HG03196 (cell line): ENCODE measurements at regions not wholly inside any gene's neighbourhood (a gene's known extent, or its start where the extent isn't known, plus 50 kb on each side); places are given as distances from the start of the nearest gene placed in this dataset.
A peak's percentile ranks its signal among the peaks of the same experiment; 100 is the strongest.

Experiments used
- ATAC-seq: cut with Tn5 transposase; IDR thresholded peaks from one replicate; pipeline ENCODE4 v1.9.1; 2021; ENCODE audit not compliant: unreplicated experiment

DNA sequence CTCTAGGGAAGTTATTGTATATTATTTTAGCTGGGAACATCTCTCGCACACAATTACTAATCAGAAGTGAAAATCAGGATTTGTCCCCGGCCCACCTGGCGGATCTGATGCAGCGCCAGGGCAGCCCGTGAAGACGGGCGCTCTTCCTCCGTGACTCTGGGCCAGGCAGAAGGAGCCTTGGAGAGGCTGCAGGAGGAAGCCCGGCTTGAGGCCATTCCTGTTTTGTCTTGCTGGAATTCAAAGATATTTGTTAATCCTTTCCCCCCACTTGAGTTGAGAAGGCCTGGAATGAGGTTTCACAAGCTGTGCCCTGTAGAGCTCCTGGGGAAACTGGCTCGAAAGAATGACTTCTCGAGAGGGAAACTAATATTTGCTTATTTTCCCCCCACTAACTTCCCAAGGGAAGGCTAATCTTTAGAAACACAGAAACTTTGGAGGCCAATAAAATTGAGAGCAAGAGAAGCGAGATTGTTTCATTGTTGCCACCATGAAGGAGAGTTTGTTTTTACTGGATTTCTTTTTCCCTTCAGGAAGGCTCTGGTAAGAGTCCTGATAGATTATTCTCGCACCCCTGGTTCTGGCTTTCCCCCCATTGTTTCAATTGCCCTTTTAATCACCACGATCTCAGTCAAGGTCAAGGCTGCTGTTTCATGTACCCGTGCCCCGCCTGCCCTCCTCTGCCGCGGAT is 92.8 kb upstream of the SEPTIN5 start:
- ATAC-seq = peak; percentile 56

- peak; percentile 41 for ATAC-seq
Measured at GRCh38 chr22:19622061-19622441, 92.3 kb upstream of the SEPTIN5 start.

GRCh38 chr22:19625331-19626041 is 88.8 kb upstream of the SEPTIN5 start:
- ATAC-seq = no peak

DNA sequence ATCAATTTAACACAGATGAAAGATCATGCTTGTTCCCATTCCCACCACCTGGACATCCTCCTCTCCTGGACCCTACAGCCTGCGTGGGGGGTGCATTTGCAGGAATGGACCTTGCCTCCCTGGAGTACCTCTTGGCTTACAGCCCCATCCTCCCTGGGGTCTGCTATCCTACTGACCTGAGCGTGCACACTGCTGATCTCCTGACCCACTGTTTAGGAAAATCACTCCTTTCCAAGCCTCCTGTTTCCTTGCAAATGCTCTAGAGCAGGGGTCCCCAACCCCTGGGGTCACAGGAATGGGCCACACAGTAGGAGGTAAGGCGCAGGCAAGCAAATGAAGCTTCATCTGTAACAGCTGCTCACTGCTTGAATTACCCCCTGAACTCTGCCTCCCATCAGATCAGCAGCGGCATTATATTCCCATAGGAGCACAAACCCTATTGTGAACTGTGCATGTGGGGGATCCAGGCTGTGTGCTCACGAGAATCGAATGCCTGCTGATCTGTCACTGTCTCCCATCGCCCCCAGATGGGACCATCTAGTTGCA is 88.2 kb upstream of the SEPTIN5 start:
- ATAC-seq = no peak

DNA sequence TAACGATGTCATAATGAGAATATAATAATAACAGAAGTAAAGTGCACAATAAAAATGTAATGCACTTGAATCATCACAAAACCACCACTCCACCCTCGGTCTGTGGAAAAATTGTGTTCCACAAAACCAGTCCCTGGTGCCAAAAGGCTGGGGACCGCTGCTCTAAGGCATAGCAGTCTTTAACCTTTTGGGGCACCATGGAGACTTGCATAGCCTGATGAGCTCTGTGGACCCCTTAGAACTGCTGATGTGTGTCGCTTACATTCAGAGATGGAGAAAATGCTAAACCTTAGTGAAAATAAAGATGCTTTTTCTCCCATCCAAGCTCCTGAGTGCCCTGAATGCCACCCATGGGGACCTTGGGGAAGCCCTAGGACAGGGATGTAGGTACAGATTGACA is 87.6 kb upstream of the SEPTIN5 start:
- ATAC-seq = no peak

DNA sequence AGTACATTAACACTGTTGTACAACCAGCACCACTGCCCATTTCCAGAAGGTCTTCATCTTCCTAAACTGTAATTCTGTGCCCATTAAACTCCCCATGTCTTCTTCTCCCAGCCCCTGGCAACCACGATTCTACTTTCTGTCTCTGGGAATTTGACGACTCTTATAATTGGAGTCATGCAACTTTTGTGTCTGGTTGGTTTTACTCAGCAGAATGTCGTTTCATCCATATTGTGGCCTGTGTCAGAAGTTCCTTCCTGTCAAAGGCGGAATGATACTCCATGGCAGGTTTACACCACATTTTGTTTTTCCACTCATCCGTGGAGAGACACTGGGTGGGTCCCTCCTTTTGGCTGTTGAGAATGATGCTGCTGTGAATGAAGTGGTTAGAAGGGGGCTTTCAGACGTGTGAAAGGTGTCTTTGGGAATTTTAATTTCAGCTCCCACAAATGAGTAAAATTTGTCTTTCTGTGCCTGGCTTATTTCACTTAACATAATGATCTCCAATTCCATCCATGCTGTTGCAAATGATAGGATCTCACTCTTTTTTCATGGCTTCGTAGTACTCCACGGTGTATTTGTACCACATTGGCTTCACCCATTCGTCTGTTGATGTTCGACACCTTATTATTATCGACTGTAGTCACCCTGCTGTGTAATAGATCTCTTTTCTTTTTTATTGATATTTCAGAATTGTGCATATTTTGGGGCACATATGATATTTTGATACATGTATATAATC is 86.1 kb upstream of the SEPTIN5 start:
- no peak for ATAC-seq

DNA sequence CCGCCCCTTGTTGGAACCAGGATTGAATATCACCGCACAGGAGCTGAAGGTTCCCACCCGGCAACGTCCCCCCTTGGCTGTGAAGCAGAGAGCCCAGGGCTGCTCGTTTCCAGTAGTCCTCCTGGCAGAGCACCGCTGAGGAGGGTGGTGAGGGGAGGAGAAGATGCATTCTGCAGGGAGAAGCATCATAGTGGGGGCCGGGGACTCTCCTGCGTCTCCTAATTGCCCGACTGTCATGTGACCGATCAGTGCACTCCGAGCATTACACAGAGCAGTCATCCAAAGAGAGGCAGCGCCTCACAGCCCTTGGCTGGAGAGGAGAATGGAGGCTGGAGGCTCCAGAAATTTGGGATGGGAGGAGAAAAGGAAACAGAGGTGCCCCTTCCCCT is 85.0 kb upstream of the SEPTIN5 start:
- no peak for ATAC-seq

GRCh38 chr22:19629720-19630419 is 84.4 kb upstream of the SEPTIN5 start:
- no peak for ATAC-seq

GRCh38 chr22:19630614-19631013 is 83.7 kb upstream of the SEPTIN5 start:
- no peak for ATAC-seq

GRCh38 chr22:19631899-19632667 is 82.2 kb upstream of the SEPTIN5 start:
- no peak for ATAC-seq

DNA sequence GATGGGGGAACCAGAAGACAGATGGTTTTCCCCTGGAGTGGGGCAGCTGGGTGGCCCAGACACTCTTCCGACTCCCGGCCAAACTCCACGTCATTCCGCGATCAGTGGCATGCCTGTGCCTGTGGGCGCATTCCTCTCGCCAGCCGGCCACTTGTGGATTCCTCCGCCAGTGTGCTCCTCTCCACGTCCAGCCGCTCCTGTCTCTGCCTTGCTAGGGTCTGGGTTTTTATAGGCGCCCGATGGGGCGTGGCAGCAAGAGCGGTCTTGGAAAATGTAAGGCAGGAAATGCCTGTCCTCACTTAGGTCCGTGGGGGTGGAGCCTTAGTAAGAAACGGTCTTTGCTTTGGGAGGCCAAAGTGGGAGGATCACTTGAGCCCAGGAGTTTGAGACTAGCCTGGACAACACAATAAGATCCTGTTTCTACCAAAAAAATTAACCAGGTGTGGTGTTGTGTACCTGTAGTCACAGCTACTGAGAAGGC is 81.6 kb upstream of the SEPTIN5 start:
- ATAC-seq = no peak

DNA sequence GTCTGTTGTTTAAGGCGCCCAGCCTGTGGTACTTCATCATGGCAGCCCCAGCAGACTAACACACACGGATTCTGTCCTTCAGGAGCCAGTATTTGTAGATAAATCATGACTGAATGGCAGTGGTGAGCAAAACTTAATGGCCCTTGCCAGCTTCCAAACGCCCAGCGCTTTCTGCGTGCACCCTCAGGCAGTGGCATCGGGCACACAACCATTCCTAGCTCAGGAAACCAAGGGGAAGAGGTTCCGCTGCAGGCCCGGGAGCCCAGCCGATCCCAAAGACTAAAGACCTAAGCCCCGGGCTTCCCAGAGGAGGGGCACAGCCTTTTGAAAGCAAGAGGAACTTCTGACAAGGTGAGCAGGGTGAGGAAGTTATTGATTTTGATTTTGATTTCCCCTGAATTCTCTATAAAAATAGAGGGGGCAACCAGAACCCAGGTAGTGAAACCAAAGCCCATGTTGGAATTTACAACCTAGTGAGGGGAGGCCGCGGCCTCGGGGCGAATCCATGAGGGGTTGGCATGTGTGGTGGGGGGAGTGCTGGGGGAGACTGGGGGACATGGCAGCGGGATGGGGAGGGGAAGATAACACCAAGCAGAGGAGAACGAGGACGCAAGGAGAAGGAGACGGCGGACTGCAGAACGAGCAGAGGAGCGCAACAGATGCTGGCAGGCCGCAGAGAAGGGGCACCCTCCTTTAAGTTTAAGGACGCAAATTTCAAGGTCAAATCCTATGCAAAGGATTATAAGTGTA is 79.9 kb upstream of the SEPTIN5 start:
- no peak for ATAC-seq

DNA sequence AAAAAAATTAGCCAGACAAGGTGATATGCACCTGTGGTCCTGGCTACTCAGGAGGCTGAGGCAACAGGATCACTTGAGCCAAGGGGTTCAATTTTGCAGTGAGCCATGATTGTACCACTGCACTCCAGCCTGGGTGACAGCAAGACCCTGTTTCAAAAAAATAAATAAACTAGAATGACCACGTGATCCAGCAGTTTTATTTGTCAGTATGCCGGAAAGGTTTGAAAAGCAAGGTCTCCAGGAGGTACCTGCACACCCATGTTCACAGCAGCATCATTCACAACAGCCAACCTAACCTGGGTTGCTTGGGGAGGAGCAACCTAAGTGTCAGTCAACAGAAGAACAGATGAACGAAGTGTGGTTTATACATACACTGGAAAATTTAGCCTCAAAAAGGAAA is 78.7 kb upstream of the SEPTIN5 start:
- ATAC-seq = no peak

DNA sequence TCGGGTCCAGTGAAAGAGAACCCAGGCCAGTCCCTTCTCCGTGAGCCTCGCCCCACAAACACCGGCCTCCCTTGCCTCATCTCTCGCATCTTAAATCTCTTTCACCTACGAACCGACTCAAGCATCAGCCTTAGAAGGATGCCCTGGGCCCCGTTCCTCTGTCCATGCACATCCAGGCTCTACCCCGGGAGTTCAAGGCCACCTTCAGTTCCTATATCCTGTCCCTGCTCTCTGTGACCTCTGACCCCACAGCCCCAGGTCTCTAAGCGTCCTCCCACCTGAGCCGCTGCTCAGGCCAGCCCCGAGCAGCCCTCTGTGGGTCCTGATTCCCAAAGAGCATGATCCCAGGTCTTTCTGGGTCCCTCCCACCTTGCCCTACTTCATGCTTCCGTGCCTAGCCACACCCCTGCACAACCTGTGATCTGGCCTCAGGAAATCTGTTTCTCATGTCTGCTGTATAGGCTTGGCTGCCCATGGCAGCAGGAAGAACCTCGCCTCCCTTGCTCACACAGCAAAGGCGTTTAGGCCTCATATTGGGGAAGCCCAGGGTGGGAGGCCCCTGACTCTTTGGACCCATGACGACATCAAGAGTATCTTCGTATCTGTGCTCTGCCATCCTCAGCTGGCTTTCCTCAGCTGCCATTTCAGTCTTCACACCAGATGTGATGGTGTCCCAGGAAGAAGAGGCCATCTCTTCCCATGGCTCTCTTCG is 77.5 kb upstream of the SEPTIN5 start:
- no peak for ATAC-seq

DNA sequence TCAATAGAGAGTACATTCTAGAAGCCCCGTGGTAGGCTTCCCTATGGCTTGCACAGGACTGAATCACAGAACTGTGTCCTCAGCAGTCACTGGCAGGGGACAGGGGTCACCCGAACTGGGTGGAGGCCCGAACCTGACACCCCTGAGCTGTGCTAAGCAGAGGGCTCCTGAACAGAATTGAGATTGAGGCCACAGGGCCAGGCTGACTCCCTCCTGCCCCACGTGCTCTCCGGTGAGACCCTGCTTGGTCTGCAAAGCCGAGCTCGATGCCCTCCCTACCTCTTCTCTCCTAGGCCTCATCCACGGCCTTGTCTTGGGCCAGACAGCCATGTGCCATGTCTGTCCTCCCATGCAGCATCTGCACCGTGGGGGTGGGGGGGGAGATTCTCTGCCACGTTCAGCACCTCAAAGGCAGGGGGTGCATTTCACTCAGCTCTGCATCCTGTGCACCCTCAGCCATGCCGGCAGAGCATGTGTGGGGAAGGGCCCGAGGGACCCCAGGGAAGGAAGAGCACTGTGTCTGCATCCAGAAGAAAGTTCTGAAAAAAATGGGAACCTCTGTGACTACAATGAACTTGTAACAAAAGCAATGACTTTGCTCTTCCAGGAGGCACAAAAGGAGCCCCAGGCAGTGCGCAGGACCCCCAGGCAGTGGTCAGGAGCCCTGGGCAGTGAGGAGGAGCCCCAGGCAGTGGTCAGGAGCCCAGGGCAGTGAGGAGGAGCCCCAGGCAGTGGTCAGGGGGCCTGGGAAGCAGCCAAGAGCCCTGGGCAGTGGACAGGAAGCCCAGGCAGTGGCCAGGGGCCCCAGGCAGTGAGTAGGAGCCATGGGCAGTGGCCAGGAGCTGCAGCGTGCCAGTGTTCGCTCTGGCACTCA is 76.7 kb upstream of the SEPTIN5 start:
- no peak for ATAC-seq

DNA sequence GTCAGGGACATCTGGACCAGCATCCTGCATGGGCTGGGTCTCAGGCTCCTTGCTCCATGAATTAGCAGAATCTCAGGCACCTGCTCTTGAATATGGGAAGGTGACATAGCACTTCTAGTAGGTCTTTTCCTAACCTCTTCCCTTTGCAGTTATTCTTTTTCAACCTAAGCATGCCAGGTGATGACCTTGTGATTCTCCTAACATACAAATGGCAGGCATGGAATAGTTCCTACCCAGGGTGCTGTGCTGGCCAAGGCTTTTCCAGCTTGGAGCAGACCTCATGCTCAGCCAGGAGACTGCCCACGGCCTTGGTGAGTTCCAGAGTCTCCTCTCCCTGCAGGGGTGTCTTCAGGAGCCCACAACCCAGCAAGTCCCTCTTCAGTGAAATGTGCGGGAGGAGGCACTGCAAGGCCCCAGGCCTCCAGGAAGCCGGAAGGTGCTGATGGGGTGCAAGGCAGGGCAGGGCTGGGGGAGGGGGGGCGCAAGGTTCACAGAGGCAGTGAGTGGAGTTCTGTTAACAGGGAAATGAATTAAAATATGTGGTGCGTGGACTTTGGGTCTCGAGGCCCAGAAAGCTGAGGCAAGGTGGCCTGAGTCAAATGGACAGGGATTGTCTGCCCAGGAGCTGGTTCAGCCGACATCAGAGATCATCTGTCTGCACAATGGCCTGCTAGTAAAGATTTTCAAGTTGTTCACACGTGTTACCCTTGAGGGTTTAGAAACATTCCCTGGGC is 75.9 kb upstream of the SEPTIN5 start:
- ATAC-seq = no peak

- no peak for ATAC-seq
Measured at GRCh38 chr22:19639610-19640135, 74.6 kb upstream of the SEPTIN5 start.
